K562 (cell line): ENCODE measurements at regions not wholly inside any gene's neighbourhood (a gene's known extent, or its start where the extent isn't known, plus 50 kb on each side); places are given as distances from the start of the nearest gene placed in this dataset.

Experiments
- POLR2A ChIP-seq: fragments of 450-650 bp; conservative IDR thresholded peaks from 2 replicates; pipeline ENCODE4 v1.6.1; 2016
- TF ChIP-seq, protein P1 (sequence below), 3 experiments: IDR thresholded peaks in 2 of 3; conservative IDR thresholded peaks in 1 of 3; 2 replicates each; pipeline ENCODE4 v1.5.1; 2011 to 2012; ENCODE audit warnings: low read length in 3 of 3, mild to moderate bottlenecking in 3 of 3, control low read depth in 2 of 3, improper control_type of control experiment in 1 of 3, inconsistent platforms in 1 of 3, low read depth in 1 of 3, mixed read lengths in 1 of 3, moderate library complexity in 1 of 3; ENCODE audit not compliant: insufficient read depth in 2 of 3

DNA sequence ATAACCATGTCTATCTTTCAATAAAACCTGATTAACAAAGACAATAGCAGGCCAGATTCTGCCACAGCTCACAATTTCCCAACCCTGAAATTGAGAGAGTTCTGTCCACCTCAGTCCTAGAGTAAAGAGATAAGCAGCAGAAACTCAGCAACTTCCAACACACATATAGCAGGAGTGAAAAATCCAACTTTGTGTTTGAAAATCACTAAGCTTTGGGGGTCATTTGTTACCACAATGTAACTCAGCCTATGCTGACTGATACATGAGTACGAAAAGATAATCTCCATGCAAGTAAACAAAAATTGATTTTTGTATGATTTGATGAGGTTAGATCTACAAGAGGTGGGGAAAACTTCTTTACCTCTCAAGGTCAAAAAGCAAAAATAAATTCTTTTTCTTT, 231.0 kb upstream of the DAPK1 start:
- no peak for TF ChIP-seq POLR2A
- TF ChIP-seq, protein P1, sequence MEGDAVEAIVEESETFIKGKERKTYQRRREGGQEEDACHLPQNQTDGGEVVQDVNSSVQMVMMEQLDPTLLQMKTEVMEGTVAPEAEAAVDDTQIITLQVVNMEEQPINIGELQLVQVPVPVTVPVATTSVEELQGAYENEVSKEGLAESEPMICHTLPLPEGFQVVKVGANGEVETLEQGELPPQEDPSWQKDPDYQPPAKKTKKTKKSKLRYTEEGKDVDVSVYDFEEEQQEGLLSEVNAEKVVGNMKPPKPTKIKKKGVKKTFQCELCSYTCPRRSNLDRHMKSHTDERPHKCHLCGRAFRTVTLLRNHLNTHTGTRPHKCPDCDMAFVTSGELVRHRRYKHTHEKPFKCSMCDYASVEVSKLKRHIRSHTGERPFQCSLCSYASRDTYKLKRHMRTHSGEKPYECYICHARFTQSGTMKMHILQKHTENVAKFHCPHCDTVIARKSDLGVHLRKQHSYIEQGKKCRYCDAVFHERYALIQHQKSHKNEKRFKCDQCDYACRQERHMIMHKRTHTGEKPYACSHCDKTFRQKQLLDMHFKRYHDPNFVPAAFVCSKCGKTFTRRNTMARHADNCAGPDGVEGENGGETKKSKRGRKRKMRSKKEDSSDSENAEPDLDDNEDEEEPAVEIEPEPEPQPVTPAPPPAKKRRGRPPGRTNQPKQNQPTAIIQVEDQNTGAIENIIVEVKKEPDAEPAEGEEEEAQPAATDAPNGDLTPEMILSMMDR (IDR thresholded peaks at IDR 0.05 in 2 of 3, conservative IDR thresholded peaks at IDR 0.05 in 1 of 3; ENCODE audit: insufficient read depth in 2 of 3, low read depth in 1 of 3, low read length in 3 of 3) = no peak
